ENCODE measurements at regions not wholly inside any gene's neighbourhood (a gene's known extent, or its start where the extent isn't known, plus 50 kb on each side); places are given as distances from the start of the nearest gene placed in this dataset.

- no peak for TF ChIP-seq CTCF (IDR thresholded peaks at IDR 0.05; ENCODE audit: borderline replicate concordance, control extremely low read depth, extremely low read depth, insufficient read depth, missing control alignments)
- in situ Hi-C loops (cut with MboI; ENCODE audit: low sequenced_read_pairs, unreplicated experiment): no loop called here
- no peak for DNase-seq (ENCODE audit: low spot score)
These were observed 605.5 kb downstream of the SATB2 start for GRCh38 chr2:198852248-198852647.

- TF ChIP-seq CTCF (IDR thresholded peaks at IDR 0.05; ENCODE audit: borderline replicate concordance, control extremely low read depth, extremely low read depth, insufficient read depth, missing control alignments): no peak
- DNase-seq (ENCODE audit: low spot score): no peak
- in situ Hi-C loops (cut with MboI; ENCODE audit: low sequenced_read_pairs, unreplicated experiment): no loop called here
These were observed 632.2 kb downstream of the SATB2 start for GRCh38 chr2:198825534-198825933.

GRCh38 chr2:198817536-198817935 lies 640.2 kb downstream of the SATB2 start:
- in situ Hi-C loops (cut with MboI; ENCODE audit: low sequenced_read_pairs, unreplicated experiment): no loop called here
- no peak for TF ChIP-seq CTCF (IDR thresholded peaks at IDR 0.05; ENCODE audit: borderline replicate concordance, control extremely low read depth, extremely low read depth, insufficient read depth, missing control alignments)
- DNase-seq (ENCODE audit: low spot score): no peak

- no peak for TF ChIP-seq CTCF (IDR thresholded peaks at IDR 0.05; ENCODE audit: borderline replicate concordance, control extremely low read depth, extremely low read depth, insufficient read depth, missing control alignments)
- no peak for DNase-seq (ENCODE audit: low spot score)
- in situ Hi-C loops (cut with MboI; ENCODE audit: low sequenced_read_pairs, unreplicated experiment): no loop called here
These were observed 642.1 kb downstream of the SATB2 start for GRCh38 chr2:198815626-198816025.

- no peak for TF ChIP-seq CTCF (IDR thresholded peaks at IDR 0.05; ENCODE audit: borderline replicate concordance, control extremely low read depth, extremely low read depth, insufficient read depth, missing control alignments)
- in situ Hi-C loops (cut with MboI; ENCODE audit: low sequenced_read_pairs, unreplicated experiment): no loop called here
- DNase-seq (ENCODE audit: low spot score): no peak
These were observed 646.5 kb downstream of the SATB2 start for GRCh38 chr2:198811198-198811597.

GRCh38 chr2:198809976-198810375 lies 647.8 kb downstream of the SATB2 start:
- TF ChIP-seq CTCF (IDR thresholded peaks at IDR 0.05; ENCODE audit: borderline replicate concordance, control extremely low read depth, extremely low read depth, insufficient read depth, missing control alignments): no peak
- no peak for DNase-seq (ENCODE audit: low spot score)
- in situ Hi-C loops (cut with MboI; ENCODE audit: low sequenced_read_pairs, unreplicated experiment): no loop called here

GRCh38 chr2:198807131-198807530 lies 650.6 kb downstream of the SATB2 start:
- no peak for TF ChIP-seq CTCF (IDR thresholded peaks at IDR 0.05; ENCODE audit: borderline replicate concordance, control extremely low read depth, extremely low read depth, insufficient read depth, missing control alignments)
- in situ Hi-C loops (cut with MboI; ENCODE audit: low sequenced_read_pairs, unreplicated experiment): no loop called here
- no peak for DNase-seq (ENCODE audit: low spot score)
